T-cell (primary cell): ENCODE measurements at regions not wholly inside any gene's neighbourhood (a gene's known extent, or its start where the extent isn't known, plus 50 kb on each side); places are given as distances from the start of the nearest gene placed in this dataset.
A peak's percentile ranks its signal among the peaks of the same experiment; 100 is the strongest.

Experiments used
- ATAC-seq, 4 experiments: fragments of 200-7000 bp in 3 of 4; fragments of 150-1000 bp in 1 of 4; cut with Tn5 transposase; replicated peaks in 1 of 4; 1 replicate in 3 of 4; 2 replicates in 1 of 4; pipeline ENCODE4 v1.10.0; 2021; ENCODE audit warnings: moderate library complexity in 3 of 4, mild to moderate bottlenecking in 2 of 4, moderate number of reproducible peaks in 1 of 4
- CTCF ChIA-PET, 2 donors: fragments of 300-600 bp; sonication (Branson Sonifier 250); formaldehyde crosslinking; loops; one replicate each; lab custom pipeline; 2022; ENCODE audit warnings: antibody characterized with exemption in 2 of 2; lab: Charles Lee
- POLR2A ChIA-PET, 2 donors: fragments of 300-600 bp; sonication (Branson Sonifier 250); formaldehyde crosslinking; loops; one replicate each; lab custom pipeline; 2022; ENCODE audit warnings: antibody characterized with exemption in 2 of 2; lab: Charles Lee
- DNase-seq, 35 experiments: peaks; one replicate each; pipeline versions ENCODE4 v3.0.0 to v3.0.0-alpha.2; 2013 to 2023
- H3K27ac ChIP-seq: one replicate; pipeline ENCODE4 v1.5.1; 2013; ENCODE audit warnings: low read length
- H3K27me3 ChIP-seq, 2 experiments: replicated peaks in 1 of 2; 1 replicate in 1 of 2; 2 replicates in 1 of 2; pipeline versions ENCODE4 v1.6.1 to v1.7.0; 2013; ENCODE audit warnings: low read length in 1 of 2, mixed read lengths in 1 of 2; ENCODE audit not compliant: control insufficient read depth in 2 of 2, insufficient read depth in 2 of 2; ENCODE audit errors: extremely low read depth in 1 of 2
- H3K36me3 ChIP-seq, 2 donors: 1 replicate in 1 of 2; 2 replicates in 1 of 2; pipeline versions ENCODE4 v1.6.1 to v1.7.0; 2013; ENCODE audit warnings: low read length in 1 of 2; ENCODE audit not compliant: control insufficient read depth in 2 of 2, insufficient read depth in 1 of 2; ENCODE audit errors: extremely low read depth in 1 of 2
- H3K4me1 ChIP-seq, 2 experiments: 1 replicate in 1 of 2; 2 replicates in 1 of 2; pipeline versions ENCODE4 v1.6.1 to v1.7.0; 2013; ENCODE audit warnings: low read length in 2 of 2, mixed read lengths in 1 of 2; ENCODE audit not compliant: insufficient read depth in 2 of 2, control insufficient read depth in 1 of 2; ENCODE audit errors: extremely low read depth in 1 of 2
- H3K4me3 ChIP-seq, 2 donors: 1 replicate in 1 of 2; 2 replicates in 1 of 2; pipeline versions ENCODE4 v1.5.1 to v1.7.0; 2013; ENCODE audit warnings: mild to moderate bottlenecking in 2 of 2, low read length in 1 of 2, moderate library complexity in 1 of 2; ENCODE audit not compliant: control insufficient read depth in 1 of 2; ENCODE audit errors: extremely low read depth in 1 of 2
- H3K9me3 ChIP-seq: 2 replicates; pipeline ENCODE4 v1.7.0; 2013
- H3K27ac Mint-ChIP-seq, 2 donors: one replicate each; pipeline ENCODE4 v1.8.0; 2020 to 2021; ENCODE audit warnings: mild to moderate bottlenecking in 2 of 2, mixed read lengths in 2 of 2
- H3K27me3 Mint-ChIP-seq, 2 donors: one replicate each; pipeline ENCODE4 v1.8.0; 2021 to 2022; ENCODE audit warnings: mixed read lengths in 2 of 2
- H3K36me3 Mint-ChIP-seq: one replicate; pipeline ENCODE4 v1.8.0; 2021; ENCODE audit warnings: mixed read lengths
- H3K4me1 Mint-ChIP-seq, 3 donors: one replicate each; pipeline ENCODE4 v1.8.0; 2020 to 2022; ENCODE audit warnings: mixed read lengths in 3 of 3, mild to moderate bottlenecking in 1 of 3
- H3K4me3 Mint-ChIP-seq, 3 donors: one replicate each; pipeline ENCODE4 v1.8.0; 2020 to 2022; ENCODE audit warnings: mild to moderate bottlenecking in 3 of 3, mixed read lengths in 3 of 3, moderate library complexity in 3 of 3
- H3K9me3 Mint-ChIP-seq, 3 donors: one replicate each; pipeline ENCODE4 v1.8.0; 2020 to 2022; ENCODE audit warnings: mixed read lengths in 3 of 3
- WGBS: methylation state at CpG from one replicate; pipeline ENCODE4 v1.1.5; 2013; ENCODE audit warnings: missing lambda C conversion rate; ENCODE audit not compliant: insufficient coverage; 5-methylcytosine and 5-hydroxymethylcytosine counted together

- peaks cover 0 to 33% of the 10 kb centered on the region in 2 experiments for H3K27me3 ChIP-seq
- H3K36me3 ChIP-seq: no peaks in the 10 kb centered on the region
- H3K27ac ChIP-seq: no peak overlapping the region
- no peaks in the 10 kb centered on the region for H3K9me3 ChIP-seq
- H3K27ac Mint-ChIP-seq: no peak overlapping the region
- peaks cover 37 to 40% of the 10 kb centered on the region in 2 donors for H3K27me3 Mint-ChIP-seq
- H3K4me1 Mint-ChIP-seq: no peaks in the 10 kb centered on the region
- H3K36me3 Mint-ChIP-seq: no peaks in the 10 kb centered on the region
- ChIA-PET POLR2A (no interaction called here), CTCF (no interaction called here)
- WGBS: 76% methylated on average over 14 of the region's 17 CpGs
- no peak overlapping the region for H3K4me3 ChIP-seq
- no peaks in the 10 kb centered on the region for H3K4me1 ChIP-seq
- H3K9me3 Mint-ChIP-seq: peaks cover 0 to 13% (median 2%) of the 10 kb centered on the region in 3 donors
- DNase-seq (no peak), ATAC-seq (no peak)
- no peak overlapping the region for H3K4me3 Mint-ChIP-seq
Observed at GRCh38 chr1:29651684-29652665, 415.7 kb downstream of the PTPRU start.

GRCh38 chr1:29651246-29651645, 414.9 kb downstream of the PTPRU start:
- Mint-ChIP-seq H3K27ac (no peak overlapping the region), H3K36me3 (no peaks in the 10 kb centered on the region), H3K9me3 (peaks cover 0 to 13% (median 2%) of the 10 kb centered on the region in 3 donors), H3K27me3 (peaks cover 32 to 35% of the 10 kb centered on the region in 2 donors), H3K4me1 (no peaks in the 10 kb centered on the region), H3K4me3 (no peak overlapping the region)
- no peak overlapping the region for H3K4me3 ChIP-seq
- no peak for DNase-seq
- no peak for ATAC-seq
- POLR2A ChIA-PET: no interaction called here
- H3K36me3 ChIP-seq: no peaks in the 10 kb centered on the region
- no peak overlapping the region for H3K27ac ChIP-seq
- H3K9me3 ChIP-seq: no peaks in the 10 kb centered on the region
- CTCF ChIA-PET: no interaction called here
- H3K4me1 ChIP-seq: no peaks in the 10 kb centered on the region
- H3K27me3 ChIP-seq: peaks cover 0 to 38% of the 10 kb centered on the region in 2 experiments

- Mint-ChIP-seq H3K27ac (no peak overlapping the region), H3K27me3 (peaks cover 27 to 30% of the 10 kb centered on the region in 2 donors), H3K36me3 (no peaks in the 10 kb centered on the region), H3K4me3 (no peak overlapping the region), H3K9me3 (peaks cover 0 to 8% (median 2%) of the 10 kb centered on the region in 3 donors), H3K4me1 (no peaks in the 10 kb centered on the region)
- ChIA-PET POLR2A (no interaction called here), CTCF (no interaction called here)
- no peak overlapping the region for H3K4me3 ChIP-seq
- no peaks in the 10 kb centered on the region for H3K9me3 ChIP-seq
- no peak overlapping the region for H3K27ac ChIP-seq
- no peaks in the 10 kb centered on the region for H3K36me3 ChIP-seq
- no CpG with 5 or more reads among the region's 3 CpGs for WGBS
- no peaks in the 10 kb centered on the region for H3K4me1 ChIP-seq
- no peak for ATAC-seq
- no peak for DNase-seq
- H3K27me3 ChIP-seq: peaks cover 0 to 41% of the 10 kb centered on the region in 2 experiments
Observed at GRCh38 chr1:29650476-29650875, 414.2 kb downstream of the PTPRU start.

- no peaks in the 10 kb centered on the region for H3K4me1 ChIP-seq
- ChIA-PET CTCF (no interaction called here), POLR2A (no interaction called here)
- Mint-ChIP-seq H3K27me3 (peaks cover 23 to 30% of the 10 kb centered on the region in 2 donors), H3K36me3 (no peaks in the 10 kb centered on the region), H3K4me3 (no peak overlapping the region), H3K9me3 (peaks cover 0 to 4% (median 0%) of the 10 kb centered on the region in 3 donors), H3K27ac (no peak overlapping the region), H3K4me1 (no peaks in the 10 kb centered on the region)
- no peak for ATAC-seq
- H3K27ac ChIP-seq: no peak overlapping the region
- H3K9me3 ChIP-seq: no peaks in the 10 kb centered on the region
- no peak for DNase-seq
- no peaks in the 10 kb centered on the region for H3K36me3 ChIP-seq
- H3K27me3 ChIP-seq: peaks cover 0 to 41% of the 10 kb centered on the region in 2 experiments
- no peak overlapping the region for H3K4me3 ChIP-seq
- WGBS: 86% methylated on average over 6 of the region's 8 CpGs
Observed at GRCh38 chr1:29650041-29650400, 413.7 kb downstream of the PTPRU start.

GRCh38 chr1:29649189-29650040, 413.1 kb downstream of the PTPRU start:
- H3K4me3 Mint-ChIP-seq: no peak overlapping the region
- ATAC-seq (no peak), DNase-seq (peak in 1 of 35 experiments; percentile 11)
- ChIA-PET POLR2A (no interaction called here), CTCF (no interaction called here)
- Histone ChIP-seq H3K4me1 (no peaks in the 10 kb centered on the region), H3K4me3 (no peak overlapping the region), H3K9me3 (no peaks in the 10 kb centered on the region), H3K27ac (no peak overlapping the region), H3K27me3 (peaks cover 0 to 41% of the 10 kb centered on the region in 2 experiments), H3K36me3 (no peaks in the 10 kb centered on the region)
- peaks cover 0 to 4% (median 0%) of the 10 kb centered on the region in 3 donors for H3K9me3 Mint-ChIP-seq
- 73% methylated on average over 10 of the region's 15 CpGs for WGBS
- H3K27me3 Mint-ChIP-seq: peaks cover 23 to 28% of the 10 kb centered on the region in 2 donors
- no peaks in the 10 kb centered on the region for H3K36me3 Mint-ChIP-seq
- no peaks in the 10 kb centered on the region for H3K4me1 Mint-ChIP-seq
- no peak overlapping the region for H3K27ac Mint-ChIP-seq

GRCh38 chr1:29648798-29649188, 412.5 kb downstream of the PTPRU start:
- POLR2A ChIA-PET: no interaction called here
- no peaks in the 10 kb centered on the region for H3K9me3 ChIP-seq
- no peaks in the 10 kb centered on the region for H3K36me3 Mint-ChIP-seq
- DNase-seq (no peak), ATAC-seq (no peak)
- whole genome bisulfite sequencing: 78% methylated on average over 2 of the region's 3 CpGs
- H3K27me3 Mint-ChIP-seq: peaks cover 22 to 26% of the 10 kb centered on the region in 2 donors
- no peak overlapping the region for H3K4me3 Mint-ChIP-seq
- H3K36me3 ChIP-seq: no peaks in the 10 kb centered on the region
- no peak overlapping the region for H3K27ac Mint-ChIP-seq
- H3K4me1 ChIP-seq: no peaks in the 10 kb centered on the region
- peaks cover 0 to 3% (median 0%) of the 10 kb centered on the region in 3 donors for H3K9me3 Mint-ChIP-seq
- no peaks in the 10 kb centered on the region for H3K4me1 Mint-ChIP-seq
- CTCF ChIA-PET: no interaction called here
- H3K27me3 ChIP-seq: peaks cover under 1 to 41% of the 10 kb centered on the region in 2 experiments
- H3K4me3 ChIP-seq: no peak overlapping the region
- no peak overlapping the region for H3K27ac ChIP-seq
